OCI-LY7 (cell line): ENCODE measurements at regions not wholly inside any gene's neighbourhood (a gene's known extent, or its start where the extent isn't known, plus 50 kb on each side); places are given as distances from the start of the nearest gene placed in this dataset.

Source experiments
- EZH2phosphoT487 ChIP-seq: fragments of 200-600 bp; sonication (generic); IDR thresholded peaks from 2 replicates; pipeline ENCODE4 v1.6.1; 2018; ENCODE audit warnings: low read depth, borderline replicate concordance, mild to moderate bottlenecking, mixed run types, antibody characterized with exemption, low read length, moderate library complexity, mixed read lengths
- TF ChIP-seq, protein P1 (sequence below): fragments of 200-600 bp; sonication (generic); conservative IDR thresholded peaks from 2 replicates; pipeline ENCODE4 v1.5.1; 2014; ENCODE audit warnings: mild to moderate bottlenecking, antibody characterized with exemption, low read length, moderate library complexity, mixed read lengths

- TF ChIP-seq, protein P1, sequence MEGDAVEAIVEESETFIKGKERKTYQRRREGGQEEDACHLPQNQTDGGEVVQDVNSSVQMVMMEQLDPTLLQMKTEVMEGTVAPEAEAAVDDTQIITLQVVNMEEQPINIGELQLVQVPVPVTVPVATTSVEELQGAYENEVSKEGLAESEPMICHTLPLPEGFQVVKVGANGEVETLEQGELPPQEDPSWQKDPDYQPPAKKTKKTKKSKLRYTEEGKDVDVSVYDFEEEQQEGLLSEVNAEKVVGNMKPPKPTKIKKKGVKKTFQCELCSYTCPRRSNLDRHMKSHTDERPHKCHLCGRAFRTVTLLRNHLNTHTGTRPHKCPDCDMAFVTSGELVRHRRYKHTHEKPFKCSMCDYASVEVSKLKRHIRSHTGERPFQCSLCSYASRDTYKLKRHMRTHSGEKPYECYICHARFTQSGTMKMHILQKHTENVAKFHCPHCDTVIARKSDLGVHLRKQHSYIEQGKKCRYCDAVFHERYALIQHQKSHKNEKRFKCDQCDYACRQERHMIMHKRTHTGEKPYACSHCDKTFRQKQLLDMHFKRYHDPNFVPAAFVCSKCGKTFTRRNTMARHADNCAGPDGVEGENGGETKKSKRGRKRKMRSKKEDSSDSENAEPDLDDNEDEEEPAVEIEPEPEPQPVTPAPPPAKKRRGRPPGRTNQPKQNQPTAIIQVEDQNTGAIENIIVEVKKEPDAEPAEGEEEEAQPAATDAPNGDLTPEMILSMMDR = no peak
- no peak for TF ChIP-seq EZH2phosphoT487
These were observed 92.9 kb downstream of the ATP23 start for GRCh38 chr12:58034311-58034710.
